ENCODE measurements at regions not wholly inside any gene's neighbourhood (a gene's known extent, or its start where the extent isn't known, plus 50 kb on each side); places are given as distances from the start of the nearest gene placed in this dataset.

- H3K79me2 ChIP-seq (ENCODE audit: insufficient read depth, low read length) = no peaks in the 10 kb centered on the region
- H3K4me3 ChIP-seq (replicated peaks in 1 of 2; ENCODE audit: low read depth in 1 of 2, low read length in 2 of 2) = no peak overlapping the region
- no peaks in the 10 kb centered on the region for H3K27me3 ChIP-seq (ENCODE audit: insufficient read depth, low read length)
- no peak for DNase-seq (ENCODE audit: low read depth, low spot score)
- BruUV-seq (replicated peaks) = no TSS peak
- no peak overlapping the region for H3K27ac ChIP-seq (ENCODE audit: low read depth, low read length)
- RAD21 ChIA-PET (ENCODE audit: low non-redundant PET in 1 of 2, low total read pairs in 2 of 2, uncharacterized antibody in 2 of 2, unreplicated experiment in 2 of 2) = no interaction called here
- intact Hi-C loops (cut with micrococcal nuclease) = no loop called here
- H4K20me1 ChIP-seq (ENCODE audit: insufficient read depth) = no peaks in the 10 kb centered on the region
- H3K36me3 ChIP-seq (ENCODE audit: control insufficient read depth in 1 of 2, insufficient read depth in 2 of 2, low read length in 2 of 2) = no peaks in the 10 kb centered on the region
- no peak overlapping the region for H3K4me2 ChIP-seq (ENCODE audit: low read length)
- no peak for ATAC-seq
- no peak overlapping the region for H2AFZ ChIP-seq (ENCODE audit: low read depth, low read length, poor library complexity, severe bottlenecking)
- no peaks in the 10 kb centered on the region; a peak in 1 of 4 replicates for H3K9me3 ChIP-seq (ENCODE audit: control insufficient read depth in 1 of 2, insufficient read depth in 1 of 2, low read depth in 1 of 2, low read length in 2 of 2)
- H3K4me1 ChIP-seq (ENCODE audit: control insufficient read depth in 1 of 2, insufficient read depth in 2 of 2, low read length in 2 of 2) = no peaks in the 10 kb centered on the region
- POLR2A ChIA-PET = no interaction called here
- CTCF ChIA-PET = no interaction called here
- no peak for TF ChIP-seq EGR1 (IDR thresholded peaks at IDR 0.05; ENCODE audit: low read depth)
- no peaks in the 10 kb centered on the region for H3K9me2 ChIP-seq (ENCODE audit: insufficient read depth)
- no peak overlapping the region for H3K9ac ChIP-seq (ENCODE audit: low read length)
These were observed 109.8 kb upstream of the ATP10B start for GRCh38 chr5:160961761-160962160.

GRCh38 chr5:160961038-160961437, 109.0 kb upstream of the ATP10B start:
- CTCF ChIA-PET = no interaction called here
- H3K9ac ChIP-seq (ENCODE audit: low read length) = no peak overlapping the region
- no peak for DNase-seq (ENCODE audit: low read depth, low spot score)

More at GRCh38 chr5:160961038-160961437, 109.0 kb upstream of the ATP10B start:
- intact Hi-C loops (cut with micrococcal nuclease) = no loop called here
- BruUV-seq (replicated peaks) = no TSS peak
- TF ChIP-seq CEBPB (IDR thresholded peaks at IDR 0.05; ENCODE audit: low read depth) (no peak), ZBTB33 (IDR thresholded peaks at IDR 0.05; ENCODE audit: extremely low read depth, insufficient replicate concordance, low read length) (no peak), CTCF (IDR thresholded peaks at IDR 0.05 in 2 of 3, conservative IDR thresholded peaks at IDR 0.05 in 1 of 3; ENCODE audit: borderline replicate concordance in 1 of 3, insufficient read depth in 1 of 3, low read depth in 2 of 3, low read length in 2 of 3) (no peak), FOSL1 (IDR thresholded peaks at IDR 0.05; ENCODE audit: low read depth) (no peak), EGR1 (IDR thresholded peaks at IDR 0.05; ENCODE audit: low read depth) (no peak), POLR2A (IDR thresholded peaks at IDR 0.05; ENCODE audit: borderline replicate concordance, extremely low read depth, insufficient read depth, insufficient read length) (no peak), JUND (IDR thresholded peaks at IDR 0.05) (no peak), MAX (IDR thresholded peaks at IDR 0.05) (no peak), SP1 (IDR thresholded peaks at IDR 0.05; ENCODE audit: low read depth) (no peak), SRF (IDR thresholded peaks at IDR 0.05; ENCODE audit: low read depth) (no peak), ELF1 (IDR thresholded peaks at IDR 0.05; ENCODE audit: borderline replicate concordance, low read depth) (no peak), EZH2phosphoT487 (IDR thresholded peaks at IDR 0.05; ENCODE audit: borderline replicate concordance) (no peak), POLR2AphosphoS5 (IDR thresholded peaks at IDR 0.05; ENCODE audit: low read depth, low read length) (no peak), REST (IDR thresholded peaks at IDR 0.05; ENCODE audit: low read depth) (no peak)
- Histone ChIP-seq H3K36me3 (ENCODE audit: control insufficient read depth in 1 of 2, insufficient read depth in 2 of 2, low read length in 2 of 2) (no peaks in the 10 kb centered on the region), H3K4me1 (ENCODE audit: control insufficient read depth in 1 of 2, insufficient read depth in 2 of 2, low read length in 2 of 2) (no peaks in the 10 kb centered on the region), H3K27ac (ENCODE audit: low read depth, low read length) (no peak overlapping the region), H3K4me2 (ENCODE audit: low read length) (no peak overlapping the region), H3K9me2 (ENCODE audit: insufficient read depth) (no peaks in the 10 kb centered on the region), H3K9me3 (ENCODE audit: control insufficient read depth in 1 of 2, insufficient read depth in 1 of 2, low read depth in 1 of 2, low read length in 2 of 2) (no peaks in the 10 kb centered on the region; a peak in 1 of 4 replicates), H2AFZ (ENCODE audit: low read depth, low read length, poor library complexity, severe bottlenecking) (no peak overlapping the region), H3K79me2 (ENCODE audit: insufficient read depth, low read length) (no peaks in the 10 kb centered on the region), H3K27me3 (ENCODE audit: insufficient read depth, low read length) (no peaks in the 10 kb centered on the region), H4K20me1 (ENCODE audit: insufficient read depth) (no peaks in the 10 kb centered on the region), H3K4me3 (replicated peaks in 1 of 2; ENCODE audit: low read depth in 1 of 2, low read length in 2 of 2) (no peak overlapping the region)
- ChIA-PET POLR2A (no interaction called here), RAD21 (ENCODE audit: low non-redundant PET in 1 of 2, low total read pairs in 2 of 2, uncharacterized antibody in 2 of 2, unreplicated experiment in 2 of 2) (no interaction called here)
- no peak for ATAC-seq

All from HCT116 (cell line).